Dermis blood vessel endothelial cell (primary cell): ENCODE measurements at regions not wholly inside any gene's neighbourhood (a gene's known extent, or its start where the extent isn't known, plus 50 kb on each side); places are given as distances from the start of the nearest gene placed in this dataset.
"Not testable (repeated sequence)": the region's sequence is repeated elsewhere in the genome, so short reads cannot be mapped to it uniquely, and the experiment has no call there.

Experiments
- DNase-seq: peaks from one replicate; pipeline ENCODE4 v3.0.0; 2010

DNA sequence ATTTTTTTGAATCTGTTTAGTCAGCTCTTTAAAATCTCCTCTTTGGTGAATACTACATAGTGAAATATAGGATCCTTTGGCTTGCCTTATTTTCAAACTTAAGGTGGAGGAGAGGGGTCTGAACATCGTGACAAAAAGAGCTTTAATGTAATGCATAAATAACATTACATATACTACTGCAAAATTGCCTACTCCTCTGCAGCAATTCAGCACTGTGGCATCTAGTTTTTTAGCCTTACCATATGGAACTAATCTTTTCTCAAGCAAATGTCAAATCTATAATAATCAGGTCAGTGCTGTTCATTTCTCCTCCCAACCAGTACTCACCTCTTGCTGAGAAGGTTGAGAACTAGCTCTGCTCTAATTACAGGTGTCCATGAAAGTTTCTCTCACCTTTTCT lies 394.0 kb upstream of the CDIN1 start:
- no peak for DNase-seq

DNA sequence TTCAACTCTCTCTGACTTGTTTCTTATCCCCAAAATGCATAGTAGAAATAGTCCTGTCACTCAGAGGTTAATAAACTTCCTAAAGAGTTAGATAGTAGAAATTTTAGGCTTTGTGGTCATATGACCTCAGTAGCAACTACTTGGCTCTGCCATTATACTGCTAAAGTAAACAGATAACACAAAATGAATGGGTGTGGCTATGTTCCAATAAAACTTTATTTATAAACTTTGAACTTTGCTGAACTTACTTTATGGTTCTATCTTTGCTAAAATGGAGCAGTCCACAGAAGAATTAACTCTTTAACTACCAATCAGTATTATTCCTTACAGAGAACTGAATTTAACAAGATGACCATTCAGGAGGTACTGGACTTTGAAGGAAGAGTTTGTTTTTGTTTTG lies 393.6 kb upstream of the CDIN1 start:
- no peak for DNase-seq

DNA sequence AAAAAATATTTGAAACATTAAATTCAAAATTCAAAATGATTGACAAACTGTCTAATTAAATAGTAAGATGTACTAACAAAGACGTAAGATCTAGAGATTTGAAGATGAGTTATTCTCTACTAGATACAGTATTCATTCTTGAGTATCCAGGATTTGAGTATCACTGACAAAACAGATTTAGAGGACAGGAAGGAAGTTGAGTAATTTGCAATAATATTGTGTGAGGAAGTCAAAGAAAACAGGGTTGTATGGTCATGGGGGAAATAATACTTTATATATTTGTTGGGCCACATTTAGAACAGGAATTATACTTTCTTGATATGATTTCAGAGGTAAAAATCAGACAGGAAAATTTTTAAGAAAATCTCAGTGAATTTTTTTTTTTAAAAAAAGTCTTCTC lies 393.1 kb upstream of the CDIN1 start:
- peak; percentile 24 for DNase-seq

DNA sequence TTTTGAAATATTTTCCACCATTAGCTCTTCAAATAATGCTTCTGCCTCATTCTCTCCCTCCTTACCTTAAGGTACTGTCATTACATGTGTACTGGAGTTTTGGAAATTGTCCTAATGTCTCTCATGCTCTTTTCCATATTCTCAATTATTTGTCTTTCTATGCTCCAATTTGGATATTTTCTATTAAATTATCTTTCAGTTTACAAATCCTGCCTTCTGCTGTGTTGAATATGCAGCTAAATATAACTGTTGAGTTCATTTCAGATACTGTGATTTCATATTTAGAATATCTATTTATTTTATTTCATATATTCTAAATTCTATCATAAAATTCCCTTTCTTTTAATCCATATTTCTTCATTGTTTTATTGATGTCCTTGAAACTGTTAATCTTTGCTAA lies 388.0 kb upstream of the CDIN1 start:
- no peak for DNase-seq

DNA sequence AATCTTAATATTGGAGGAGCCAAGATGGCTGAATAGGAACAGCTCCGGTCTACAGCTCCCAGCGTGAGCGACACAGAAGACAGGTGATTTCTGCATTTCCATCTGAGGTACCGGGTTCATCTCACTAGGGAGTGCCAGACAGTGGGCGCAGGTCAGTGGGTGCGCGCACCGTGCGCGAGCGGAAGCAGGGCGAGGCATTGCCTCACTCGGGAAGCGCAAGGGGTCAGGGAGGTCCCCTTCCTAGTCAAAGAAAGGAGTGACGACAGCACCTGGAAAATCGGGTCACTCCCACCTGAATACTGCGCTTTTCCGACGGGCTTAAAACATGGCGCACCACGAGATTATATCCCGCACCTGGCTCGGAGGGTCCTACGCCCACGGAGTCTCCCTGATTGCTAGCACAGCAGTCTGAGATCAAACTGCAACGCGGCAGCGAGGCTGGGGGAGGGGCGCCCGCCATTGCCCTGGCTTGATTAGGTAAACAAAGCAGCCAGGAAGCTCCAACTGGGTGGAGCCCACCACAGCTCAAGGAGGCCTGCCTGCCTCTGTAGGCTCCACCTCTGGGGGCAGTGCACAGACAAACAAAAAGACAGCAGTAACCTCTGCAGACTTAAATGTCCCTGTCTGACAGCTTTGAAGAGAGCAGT lies 383.9 kb upstream of the CDIN1 start:
- DNase-seq: not testable (repeated sequence)

DNA sequence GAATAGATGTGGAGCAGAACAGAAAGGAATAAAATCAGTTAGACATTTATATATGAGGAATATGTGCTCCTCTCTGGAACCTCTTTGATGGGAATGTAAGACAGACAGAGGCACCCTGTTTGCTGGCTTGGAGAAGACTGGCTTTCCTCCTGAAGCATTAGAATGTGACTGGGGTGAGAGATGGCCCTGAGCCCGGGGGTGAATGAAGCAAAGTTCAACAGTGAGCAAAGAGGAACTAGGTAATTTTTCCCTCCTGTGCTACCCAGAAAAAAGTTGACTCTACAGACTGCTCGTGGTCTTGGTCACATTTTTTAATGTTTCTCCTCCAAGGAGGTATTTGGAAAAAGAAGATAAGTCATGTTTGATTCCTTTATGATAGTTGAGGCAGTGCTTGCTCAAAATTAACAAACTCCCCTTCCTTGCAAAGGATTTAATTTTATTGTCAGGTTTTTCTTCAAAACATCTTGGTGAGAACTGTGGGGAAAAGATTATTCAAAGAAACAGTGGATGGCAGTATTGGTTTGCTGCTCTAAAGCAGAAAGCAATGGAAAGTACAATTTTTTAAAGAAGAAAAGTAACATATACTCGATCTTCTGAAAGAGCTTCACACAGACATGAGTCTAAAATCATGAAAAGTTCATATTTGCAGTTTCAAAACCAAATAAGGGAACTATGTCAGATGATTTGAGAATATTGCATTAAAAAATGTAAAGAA lies 370.4 kb upstream of the CDIN1 start:
- no peak for DNase-seq

DNA sequence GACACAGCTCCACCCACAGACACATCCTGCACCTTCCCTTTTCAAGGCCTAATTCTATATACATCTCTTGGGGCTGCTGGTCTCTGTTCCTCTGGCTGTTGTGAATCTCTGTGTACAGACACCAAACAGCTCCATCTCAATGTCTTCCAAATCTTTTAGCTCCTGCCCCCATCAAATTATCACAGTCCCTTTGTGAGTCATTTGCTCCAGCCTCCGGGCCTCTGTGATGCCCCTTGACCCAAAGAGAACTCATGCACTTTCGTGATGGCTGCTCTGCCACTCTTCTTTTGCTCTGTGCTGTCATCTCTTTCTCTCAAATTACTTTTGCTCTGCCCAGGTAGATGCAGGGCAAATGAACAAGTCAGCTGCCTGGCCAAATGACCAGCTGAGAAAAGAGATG lies 369.0 kb upstream of the CDIN1 start:
- no peak for DNase-seq

DNA sequence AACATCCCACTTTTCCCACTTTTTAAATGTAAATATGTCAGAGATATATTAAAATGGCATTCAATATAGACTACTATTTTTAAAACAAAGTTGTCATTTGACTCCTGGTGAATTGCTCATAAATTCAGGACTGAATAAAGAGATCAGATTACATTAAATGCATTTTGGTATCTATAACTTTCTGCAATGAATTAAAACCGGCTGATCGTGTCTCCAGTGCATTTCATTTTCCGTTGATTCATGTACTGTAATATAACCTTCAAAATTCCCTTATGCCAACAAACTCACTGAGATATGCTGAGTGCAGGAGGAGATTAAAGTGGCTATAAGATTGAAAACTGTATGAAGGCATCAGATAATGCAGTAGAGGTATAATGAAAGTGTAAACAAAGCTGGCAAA lies 361.1 kb upstream of the CDIN1 start:
- DNase-seq: no peak

DNA sequence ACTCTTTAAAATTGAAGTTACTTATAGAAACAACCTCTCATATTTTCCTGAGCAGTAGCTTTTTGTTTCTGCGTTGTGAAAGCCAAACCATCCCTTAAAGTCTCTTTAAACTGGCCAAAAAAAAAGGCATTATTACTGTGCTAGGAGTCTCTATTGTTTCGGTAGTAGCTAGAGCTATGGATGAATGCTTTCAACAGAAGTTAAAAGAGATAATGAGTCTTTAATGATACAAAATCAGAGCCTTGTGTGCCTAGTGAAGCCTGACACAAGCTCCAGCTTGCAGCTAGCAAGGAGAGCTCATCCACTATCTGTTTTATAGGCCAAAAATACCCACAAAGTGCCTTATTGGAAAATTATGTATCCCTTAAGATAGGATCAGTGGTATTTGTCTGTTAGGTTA lies 360.4 kb upstream of the CDIN1 start:
- no peak for DNase-seq

DNA sequence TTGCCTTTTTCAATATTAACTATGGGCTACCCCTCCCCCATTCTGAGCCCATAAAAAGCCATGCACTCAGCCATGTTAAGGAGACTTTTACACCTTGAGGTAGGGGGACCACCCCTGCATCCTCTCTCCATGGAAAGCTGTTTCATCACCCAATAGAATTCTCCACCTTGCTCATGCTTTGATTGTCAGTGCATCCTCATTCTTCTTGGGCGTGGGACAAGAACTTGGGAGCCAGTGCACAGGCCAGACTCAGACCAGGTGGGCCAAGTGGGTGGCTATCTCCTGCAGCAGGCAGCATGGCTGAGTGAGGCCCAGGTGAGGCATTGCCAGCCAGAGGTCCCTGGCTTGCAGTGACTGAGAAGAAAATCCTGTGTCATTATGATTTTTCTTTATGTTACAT lies 357.4 kb upstream of the CDIN1 start:
- no peak for DNase-seq

DNA sequence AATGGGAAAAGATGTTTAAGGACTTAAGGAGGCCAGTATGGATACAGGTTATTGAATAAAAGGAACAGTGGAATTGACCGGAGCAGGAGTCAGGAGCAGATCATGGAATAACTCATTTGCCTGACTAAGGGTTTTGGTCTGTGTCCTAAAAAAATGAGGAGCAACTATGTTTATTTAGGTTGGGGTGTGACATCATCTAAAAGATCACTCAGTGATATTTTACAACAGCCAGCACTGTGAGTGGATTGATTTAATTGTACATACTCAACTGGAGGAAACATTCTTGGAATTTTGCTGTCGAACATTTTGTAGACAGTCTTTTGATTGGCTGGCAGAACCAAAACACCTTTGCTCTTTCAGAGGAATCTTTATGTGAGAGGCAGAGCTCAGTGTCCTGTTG lies 348.6 kb upstream of the CDIN1 start:
- DNase-seq: no peak

DNA sequence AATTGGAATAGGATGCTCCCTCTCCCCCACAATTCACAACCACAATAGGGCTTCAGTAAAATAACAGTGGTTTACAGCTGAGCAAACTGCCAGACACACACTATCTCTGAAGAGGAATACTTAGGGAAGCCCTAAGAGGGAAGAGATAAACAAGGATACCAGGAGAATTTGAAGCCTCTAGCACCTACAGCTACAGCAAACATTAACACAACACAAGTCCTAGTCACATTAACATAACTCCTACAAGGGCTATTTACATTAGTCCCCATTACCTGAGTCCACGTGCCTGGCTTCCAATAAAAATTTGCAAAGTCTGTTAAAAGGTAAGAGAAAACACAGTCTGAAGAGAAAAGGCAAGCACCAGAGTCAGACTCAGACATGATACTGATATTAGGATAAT lies 346.9 kb upstream of the CDIN1 start:
- DNase-seq: no peak

DNA sequence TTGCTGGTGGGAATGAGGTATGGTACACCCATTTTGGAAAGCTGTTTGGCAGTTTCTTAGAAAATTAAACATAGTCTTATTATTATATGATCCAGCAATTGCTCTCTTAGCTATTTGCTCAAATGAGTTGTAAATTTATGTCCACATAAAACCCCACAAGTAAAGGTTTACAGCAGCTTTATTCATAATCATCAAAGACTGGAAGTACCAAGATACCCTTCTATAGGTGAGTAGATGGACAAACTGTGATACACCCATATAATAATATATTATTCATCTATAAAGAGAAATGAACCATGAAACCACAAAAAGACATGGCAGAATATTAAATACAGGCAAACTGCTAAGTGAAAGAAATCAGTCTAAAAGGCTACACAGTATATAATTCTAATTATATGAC lies 344.7 kb upstream of the CDIN1 start:
- no peak for DNase-seq

DNA sequence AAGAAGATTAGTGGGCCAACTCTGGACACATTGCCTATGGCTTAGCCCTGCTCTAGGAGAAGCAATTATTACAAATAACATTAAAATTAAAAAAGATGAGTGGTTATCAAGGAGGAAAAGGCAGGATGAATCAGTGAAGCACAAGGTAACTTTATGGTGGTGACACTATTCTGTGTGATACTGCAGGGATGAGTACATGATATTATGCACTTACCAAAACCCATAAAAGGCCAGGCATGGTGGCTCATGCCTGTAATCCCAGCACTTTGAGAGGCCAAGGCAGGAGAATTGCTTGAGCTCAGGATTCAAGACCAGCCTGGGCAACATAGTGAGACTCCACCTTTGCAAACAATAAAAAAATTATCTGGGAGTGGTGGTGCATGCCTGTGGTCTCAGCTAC lies 344.3 kb upstream of the CDIN1 start:
- no peak for DNase-seq

DNA sequence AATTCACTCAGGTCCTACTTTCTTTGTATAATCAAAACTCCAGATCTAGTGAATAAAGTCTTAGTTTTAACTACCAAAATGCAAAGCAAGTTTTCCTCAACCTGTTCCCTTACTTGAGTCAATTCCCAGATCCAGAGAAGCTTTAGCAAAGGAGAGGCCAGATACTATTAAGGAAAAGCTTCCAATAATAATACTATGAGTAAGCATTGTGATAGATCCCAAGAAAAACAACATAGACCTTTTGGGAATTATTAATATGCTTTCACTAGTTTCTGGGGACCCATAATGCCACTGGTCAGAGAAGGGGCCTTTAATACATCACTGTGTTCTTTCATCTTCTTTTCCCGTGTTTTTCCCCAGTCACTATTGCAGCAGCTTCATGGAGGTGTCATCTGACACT lies 339.9 kb upstream of the CDIN1 start:
- no peak for DNase-seq

DNA sequence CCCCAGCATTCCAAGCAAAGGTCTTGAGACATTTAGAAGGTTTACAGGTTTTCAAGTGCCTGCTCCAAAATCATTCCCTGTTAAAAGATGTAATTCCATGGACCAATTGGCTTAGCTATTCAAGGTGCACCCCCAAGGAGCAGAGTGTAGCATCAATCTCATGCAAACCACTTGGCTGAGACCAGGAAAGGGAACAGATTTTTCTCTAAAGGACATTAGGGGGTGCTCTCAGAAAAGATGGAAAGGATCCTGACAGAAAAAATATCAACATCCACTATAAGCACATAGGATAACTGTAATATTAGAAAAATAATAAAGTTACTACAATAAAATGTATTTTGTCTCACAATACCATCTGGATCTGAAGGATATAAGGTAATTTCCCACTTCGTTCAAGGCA lies 328.0 kb upstream of the CDIN1 start:
- DNase-seq: no peak

DNA sequence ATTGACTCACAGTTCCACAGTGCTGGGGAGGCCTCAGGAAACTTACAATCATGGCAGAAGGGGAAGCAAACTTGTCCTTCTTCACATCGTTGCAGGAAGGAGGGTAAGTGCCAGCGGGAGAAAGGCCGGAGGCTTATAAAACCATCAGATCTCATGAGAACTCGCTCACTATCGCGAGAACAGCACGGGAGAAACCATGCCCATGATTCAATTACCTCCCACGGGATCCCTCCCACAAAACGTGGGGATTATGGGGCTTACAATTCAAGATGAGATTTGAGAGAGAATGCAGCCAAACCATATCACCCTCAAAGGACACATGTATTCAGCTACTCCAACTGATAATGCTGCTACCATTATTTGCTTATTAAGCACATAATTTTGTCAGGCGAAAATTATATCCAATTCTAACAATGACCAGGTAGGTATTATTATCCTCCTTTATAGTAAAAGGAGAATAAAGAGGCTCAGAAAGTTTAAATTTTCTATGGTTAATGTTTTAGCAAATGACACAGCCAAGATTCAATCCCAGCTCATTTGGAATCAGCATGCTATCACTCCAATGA lies 327.2 kb upstream of the CDIN1 start:
- DNase-seq: no peak

DNA sequence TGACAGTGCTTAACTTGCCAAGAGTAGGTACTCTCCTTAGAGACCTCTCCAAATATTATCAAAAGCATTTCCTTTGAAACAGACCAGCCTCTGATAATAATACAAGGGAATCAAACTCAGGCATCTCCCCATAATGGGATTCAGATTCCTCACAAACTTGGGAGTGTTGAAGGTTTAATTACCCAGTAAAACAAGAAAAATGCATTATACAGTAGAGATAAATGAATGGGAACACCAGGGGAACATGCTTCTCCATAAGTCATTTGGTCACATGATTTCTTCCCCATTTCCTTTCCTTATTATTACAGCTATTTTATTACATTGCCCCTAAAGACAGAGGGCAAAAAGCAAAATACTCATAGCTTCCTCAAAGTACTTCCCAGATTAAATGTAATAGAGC lies 325.0 kb upstream of the CDIN1 start:
- DNase-seq: peak; percentile 20

DNA sequence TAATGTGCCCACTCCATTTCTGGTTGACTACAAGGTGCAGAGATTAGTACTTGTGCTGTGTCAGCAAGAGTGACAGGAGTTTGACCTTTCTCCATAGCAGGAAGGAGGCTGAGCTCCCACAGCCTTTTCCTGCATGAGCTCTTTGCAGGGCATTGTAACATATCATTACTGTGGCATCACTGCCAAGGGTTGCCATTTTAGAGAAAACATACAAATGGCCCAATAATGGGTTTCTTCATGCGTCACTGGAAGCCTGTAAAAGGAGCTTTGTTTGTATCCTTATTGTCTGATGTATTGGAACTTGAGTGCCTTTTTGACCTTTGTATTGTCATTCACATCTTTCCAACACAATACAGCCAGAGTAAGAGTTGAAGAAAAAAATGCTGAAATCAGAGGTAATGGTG lies 323.0 kb upstream of the CDIN1 start:
- DNase-seq: no peak

DNA sequence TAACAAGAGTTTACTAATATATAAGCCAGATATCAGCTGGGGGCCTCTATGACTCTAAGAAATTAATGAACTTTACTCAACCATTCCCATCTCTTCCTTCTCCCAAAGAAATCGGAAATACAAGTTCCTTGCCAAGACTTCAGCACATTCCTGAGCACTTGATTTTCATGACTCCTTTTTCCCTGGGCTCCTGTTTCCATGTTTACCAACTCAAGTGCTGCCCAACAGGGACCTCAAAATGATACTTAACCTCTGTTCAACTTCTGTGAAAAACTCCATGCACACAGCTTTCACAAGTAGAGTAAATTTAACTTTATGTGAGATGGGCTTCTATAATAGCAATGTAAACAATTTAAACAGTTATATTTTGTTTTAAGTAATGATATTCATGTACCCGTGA lies 315.8 kb upstream of the CDIN1 start:
- DNase-seq: peak; percentile 69

DNA sequence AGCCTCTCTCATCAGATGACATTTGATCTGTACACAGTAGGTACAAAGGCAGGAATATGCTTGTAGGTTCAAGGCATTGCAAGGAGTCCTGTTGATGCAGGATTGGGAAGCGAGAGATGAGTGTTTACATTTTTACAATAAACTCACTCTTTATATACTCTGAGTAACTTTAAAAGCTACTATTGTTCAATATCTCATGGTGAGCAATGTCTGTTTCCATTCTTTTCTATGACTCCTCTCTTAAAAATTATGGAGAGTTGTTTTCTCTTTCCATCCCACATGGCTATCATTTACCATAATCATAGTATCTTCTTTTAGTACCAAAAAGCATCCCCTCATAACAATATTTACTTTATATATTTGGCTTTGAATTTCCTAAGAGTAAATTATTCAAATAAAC lies 314.0 kb upstream of the CDIN1 start:
- DNase-seq: no peak

DNA sequence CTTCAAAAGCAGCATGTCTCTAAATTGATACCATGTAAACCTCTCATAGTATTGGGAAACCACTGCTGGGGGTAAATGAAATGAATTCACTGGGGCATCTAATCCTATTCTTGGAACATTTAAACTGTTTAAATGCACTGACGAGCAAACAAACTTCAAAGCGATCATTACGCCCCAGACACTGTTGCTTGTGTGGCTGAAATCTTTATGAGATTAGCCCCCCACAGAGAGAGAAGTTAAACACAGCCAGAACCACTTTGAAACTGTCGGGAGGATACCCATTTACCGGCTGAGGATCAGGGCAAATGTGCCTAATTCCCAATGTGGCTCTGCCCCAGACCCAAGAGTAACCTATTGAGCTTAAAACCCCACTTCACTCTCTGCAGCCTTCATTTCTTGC lies 308.4 kb upstream of the CDIN1 start:
- no peak for DNase-seq

DNA sequence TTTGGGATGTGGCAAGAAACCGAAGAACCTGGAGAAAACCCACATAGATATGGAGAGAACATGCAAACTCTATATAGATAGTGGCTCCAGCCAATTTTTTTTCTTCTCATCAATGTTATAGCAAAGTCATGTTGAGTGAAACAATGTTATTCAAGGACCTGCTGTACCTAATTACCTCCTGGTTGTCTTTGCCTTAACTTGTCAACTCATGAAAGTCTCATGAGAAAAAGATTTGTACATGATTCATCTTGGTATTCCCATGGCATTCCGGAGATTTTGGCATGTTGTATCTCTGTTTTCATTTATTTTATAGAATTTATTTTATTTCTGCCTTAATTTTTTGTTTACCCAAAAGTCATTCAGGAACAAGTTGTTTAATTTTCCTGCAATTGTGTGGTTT lies 303.8 kb upstream of the CDIN1 start:
- DNase-seq: no peak

DNA sequence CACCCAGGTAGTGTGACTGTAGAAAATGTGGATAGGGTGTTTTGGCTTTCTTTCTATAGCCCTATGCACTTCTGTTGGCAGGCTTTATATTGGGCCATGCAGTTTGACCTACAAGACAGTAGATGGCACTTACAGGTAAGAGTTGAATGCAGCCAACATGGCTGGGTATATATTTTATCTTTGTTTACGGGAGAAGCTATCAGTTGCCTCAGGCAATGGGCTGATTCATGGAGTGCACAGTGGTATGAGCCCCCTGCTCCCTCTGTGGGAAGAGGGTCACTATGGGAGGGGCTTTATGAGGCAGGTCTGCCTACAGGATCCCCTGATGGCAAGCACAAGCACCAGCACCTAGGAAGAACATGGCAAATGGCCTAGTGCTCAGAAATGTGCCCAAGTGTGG lies 301.2 kb upstream of the CDIN1 start:
- DNase-seq: peak; percentile 3

DNA sequence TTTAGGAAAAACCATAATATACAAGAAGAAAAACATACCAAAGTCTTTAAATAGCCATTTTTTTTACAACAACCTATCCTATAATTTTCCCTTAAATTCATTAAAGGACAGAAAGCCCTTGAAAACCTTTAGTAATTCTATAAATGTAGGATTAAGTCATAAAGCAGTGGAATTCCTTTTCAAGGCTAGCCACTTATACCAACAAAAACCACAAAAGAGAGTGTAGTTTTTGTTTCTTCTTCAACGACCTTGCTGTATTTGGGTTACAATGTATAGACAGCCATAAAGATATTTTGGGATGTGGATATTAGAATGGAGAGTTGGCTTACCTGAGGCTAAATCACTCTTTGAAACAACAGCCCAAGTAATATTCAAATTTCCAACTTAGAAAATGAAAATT lies 296.6 kb upstream of the CDIN1 start:
- DNase-seq: no peak
